ENCODE measurements at regions not wholly inside any gene's neighbourhood (a gene's known extent, or its start where the extent isn't known, plus 50 kb on each side); places are given as distances from the start of the nearest gene placed in this dataset.

DNA sequence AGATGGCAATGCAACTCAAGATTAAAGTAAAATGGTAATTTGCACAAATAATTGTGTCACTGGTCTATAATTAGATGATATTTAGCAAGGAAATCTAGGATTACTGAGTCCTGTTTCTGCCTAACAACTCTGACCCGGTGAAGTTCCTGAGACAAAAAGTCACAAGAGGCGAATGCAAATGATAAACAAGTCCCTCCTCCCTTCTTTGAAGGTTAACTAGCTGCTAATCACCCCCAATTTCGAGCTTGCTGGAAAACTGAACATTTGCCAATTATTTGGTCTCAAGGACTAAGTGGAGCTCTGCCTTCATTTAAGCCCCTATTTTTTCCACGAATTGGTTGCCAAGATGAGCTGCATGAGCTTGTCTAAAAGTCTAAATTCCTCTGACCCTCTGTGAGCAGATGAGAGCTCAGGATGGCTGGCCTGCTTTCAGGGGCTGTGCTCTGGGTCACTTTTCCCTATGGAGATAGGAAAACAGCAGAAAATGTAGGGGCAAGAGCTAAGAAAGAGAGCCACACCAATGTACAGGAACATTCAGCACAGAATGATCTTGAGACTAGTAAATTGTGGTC is 127.3 kb downstream of the MBL2 start:
- Mint-ChIP-seq H3K27me3 (ENCODE audit: insufficient read depth, unreplicated experiment) (peaks cover 24% of the 10 kb centered on the region), H3K36me3 (ENCODE audit: insufficient read depth, unreplicated experiment) (peaks cover 6% of the 10 kb centered on the region), H3K27ac (ENCODE audit: low read depth, unreplicated experiment) (no peak overlapping the region), H3K9me3 (ENCODE audit: unreplicated experiment) (no peaks in the 10 kb centered on the region), H3K4me1 (ENCODE audit: insufficient read depth, unreplicated experiment) (no peaks in the 10 kb centered on the region), H3K4me3 (ENCODE audit: unreplicated experiment) (no peak overlapping the region)
- CTCF ChIA-PET: interaction anchor here (0.5 to 5.9 kb wide), 35 partner anchors 9 to 1562 kb away, joined by 3 to 116 read pairs (median 6); partner anchors contain the start of gene MBL2
- no TSS peak for BruUV-seq (replicated peaks)
- TF ChIP-seq, protein P1, sequence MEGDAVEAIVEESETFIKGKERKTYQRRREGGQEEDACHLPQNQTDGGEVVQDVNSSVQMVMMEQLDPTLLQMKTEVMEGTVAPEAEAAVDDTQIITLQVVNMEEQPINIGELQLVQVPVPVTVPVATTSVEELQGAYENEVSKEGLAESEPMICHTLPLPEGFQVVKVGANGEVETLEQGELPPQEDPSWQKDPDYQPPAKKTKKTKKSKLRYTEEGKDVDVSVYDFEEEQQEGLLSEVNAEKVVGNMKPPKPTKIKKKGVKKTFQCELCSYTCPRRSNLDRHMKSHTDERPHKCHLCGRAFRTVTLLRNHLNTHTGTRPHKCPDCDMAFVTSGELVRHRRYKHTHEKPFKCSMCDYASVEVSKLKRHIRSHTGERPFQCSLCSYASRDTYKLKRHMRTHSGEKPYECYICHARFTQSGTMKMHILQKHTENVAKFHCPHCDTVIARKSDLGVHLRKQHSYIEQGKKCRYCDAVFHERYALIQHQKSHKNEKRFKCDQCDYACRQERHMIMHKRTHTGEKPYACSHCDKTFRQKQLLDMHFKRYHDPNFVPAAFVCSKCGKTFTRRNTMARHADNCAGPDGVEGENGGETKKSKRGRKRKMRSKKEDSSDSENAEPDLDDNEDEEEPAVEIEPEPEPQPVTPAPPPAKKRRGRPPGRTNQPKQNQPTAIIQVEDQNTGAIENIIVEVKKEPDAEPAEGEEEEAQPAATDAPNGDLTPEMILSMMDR (IDR thresholded peaks at IDR 0.05; ENCODE audit: unreplicated experiment): no peak
- POLR2A ChIA-PET: no interaction called here
- DNase-seq (ENCODE audit: unreplicated experiment): no peak
- intact Hi-C loops (cut with micrococcal nuclease): loop anchor here (1.0 kb wide), 1 partner anchor 337 kb away; no protein-coding TSS in a partner anchor

DNA sequence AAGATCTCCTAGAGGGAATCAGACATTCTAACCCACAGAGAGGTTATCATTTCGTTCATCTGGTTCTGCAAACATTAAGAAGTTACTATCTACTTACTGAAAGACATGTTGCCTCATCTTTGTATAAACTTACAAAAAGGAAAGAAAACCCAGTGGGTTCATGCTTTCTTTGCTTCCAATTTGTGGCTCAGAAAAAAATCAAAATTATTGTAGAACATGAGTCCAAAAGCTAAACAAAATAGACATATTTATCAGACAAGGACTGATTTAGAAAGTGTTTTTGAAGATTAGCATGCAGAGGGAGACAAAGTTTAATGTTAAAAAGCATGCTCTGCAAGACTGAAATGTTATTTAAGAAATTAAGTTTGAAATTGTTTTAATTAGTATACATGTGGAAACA is 123.1 kb downstream of the MBL2 start:
- no TSS peak for BruUV-seq (replicated peaks)
- Mint-ChIP-seq H3K4me1 (ENCODE audit: insufficient read depth, unreplicated experiment) (peaks cover 10% of the 10 kb centered on the region), H3K9me3 (ENCODE audit: unreplicated experiment) (no peaks in the 10 kb centered on the region), H3K27ac (ENCODE audit: low read depth, unreplicated experiment) (no peak overlapping the region), H3K36me3 (ENCODE audit: insufficient read depth, unreplicated experiment) (no peaks in the 10 kb centered on the region), H3K27me3 (ENCODE audit: insufficient read depth, unreplicated experiment) (no peaks in the 10 kb centered on the region), H3K4me3 (ENCODE audit: unreplicated experiment) (no peak overlapping the region)
- ChIA-PET POLR2A (no interaction called here), CTCF (interaction anchor here (1.0 to 1.9 kb wide), 3 partner anchors 80 to 132 kb away, joined by 3 to 8 read pairs (median 4); no protein-coding TSS in a partner anchor)
- no peak for DNase-seq (ENCODE audit: unreplicated experiment)
- TF ChIP-seq, protein P1 (IDR thresholded peaks at IDR 0.05; ENCODE audit: unreplicated experiment): no peak
- intact Hi-C loops (cut with micrococcal nuclease): no loop called here

DNA sequence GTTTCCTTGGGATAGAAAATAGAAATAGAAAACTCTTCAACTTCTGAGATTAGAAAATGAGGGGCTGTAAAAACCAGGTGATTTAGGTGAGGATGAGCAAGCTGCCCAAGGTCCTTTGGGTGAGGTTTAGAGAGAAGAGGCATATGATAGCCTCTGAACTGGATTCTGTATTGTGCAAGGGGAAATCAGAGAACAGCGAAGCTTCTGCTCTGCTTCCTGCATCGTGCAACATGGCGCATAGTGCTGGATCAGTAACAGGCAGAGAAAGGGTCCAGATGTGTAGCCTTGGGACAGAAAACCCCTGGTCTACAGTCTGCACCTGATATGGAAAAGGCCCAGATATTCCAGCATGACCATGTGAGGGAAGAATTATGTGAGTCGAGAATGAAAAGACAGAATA is 121.7 kb downstream of the MBL2 start:
- intact Hi-C loops (cut with micrococcal nuclease): no loop called here
- POLR2A ChIA-PET: interaction anchor here (0.7 kb wide), 1 partner anchor 182 kb away, joined by 3 read pairs; no protein-coding TSS in a partner anchor
- Mint-ChIP-seq H3K36me3 (ENCODE audit: insufficient read depth, unreplicated experiment) (no peaks in the 10 kb centered on the region), H3K4me3 (ENCODE audit: unreplicated experiment) (no peak overlapping the region), H3K27me3 (ENCODE audit: insufficient read depth, unreplicated experiment) (no peaks in the 10 kb centered on the region), H3K27ac (ENCODE audit: low read depth, unreplicated experiment) (no peak overlapping the region), H3K4me1 (ENCODE audit: insufficient read depth, unreplicated experiment) (peaks cover 10% of the 10 kb centered on the region), H3K9me3 (ENCODE audit: unreplicated experiment) (no peaks in the 10 kb centered on the region)
- DNase-seq (ENCODE audit: unreplicated experiment): no peak
- CTCF ChIA-PET: interaction anchor here (0.7 to 1.9 kb wide), 5 partner anchors 79 to 1385 kb away, joined by 3 to 8 read pairs (median 5); no protein-coding TSS in a partner anchor
- TF ChIP-seq, protein P1 (IDR thresholded peaks at IDR 0.05; ENCODE audit: unreplicated experiment): no peak
- BruUV-seq (replicated peaks): no TSS peak

DNA sequence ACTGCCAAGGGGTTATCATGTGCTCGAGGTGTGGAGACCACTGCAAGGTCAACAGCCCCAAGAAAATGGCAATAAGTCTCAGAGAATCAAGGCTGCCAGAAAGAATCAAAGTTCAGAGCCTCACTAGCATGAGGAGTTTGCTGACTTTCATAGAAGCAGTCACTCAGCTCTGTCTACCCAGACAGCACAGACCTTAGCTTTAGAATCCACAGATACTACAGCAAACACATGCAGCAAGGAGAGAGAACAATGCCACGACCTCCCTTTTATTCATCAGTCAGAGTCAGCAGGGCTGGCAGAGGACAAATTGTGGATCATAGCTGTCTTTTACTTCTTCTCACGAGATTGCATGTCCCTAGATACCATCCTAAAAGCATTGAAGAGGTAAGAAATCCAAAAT is 121.3 kb downstream of the MBL2 start:
- peaks cover 10% of the 10 kb centered on the region for H3K4me1 Mint-ChIP-seq (ENCODE audit: insufficient read depth, unreplicated experiment)
- no peak for DNase-seq (ENCODE audit: unreplicated experiment)
- no peaks in the 10 kb centered on the region for H3K36me3 Mint-ChIP-seq (ENCODE audit: insufficient read depth, unreplicated experiment)
- no peaks in the 10 kb centered on the region for H3K27me3 Mint-ChIP-seq (ENCODE audit: insufficient read depth, unreplicated experiment)
- H3K4me3 Mint-ChIP-seq (ENCODE audit: unreplicated experiment): no peak overlapping the region
- TF ChIP-seq, protein P1 (IDR thresholded peaks at IDR 0.05; ENCODE audit: unreplicated experiment): no peak
- no TSS peak for BruUV-seq (replicated peaks)
- ChIA-PET POLR2A (interaction anchor here (0.7 kb wide), 1 partner anchor 181 kb away, joined by 3 read pairs; no protein-coding TSS in a partner anchor), CTCF (interaction anchor here (0.7 to 1.9 kb wide), 4 partner anchors 89 to 1385 kb away, joined by 3 to 8 read pairs (median 6); no protein-coding TSS in a partner anchor)
- H3K27ac Mint-ChIP-seq (ENCODE audit: low read depth, unreplicated experiment): no peak overlapping the region
- intact Hi-C loops (cut with micrococcal nuclease): no loop called here
- H3K9me3 Mint-ChIP-seq (ENCODE audit: unreplicated experiment): no peaks in the 10 kb centered on the region

Data from MCF 10A (cell line).